ENCODE measurements at regions not wholly inside any gene's neighbourhood (a gene's known extent, or its start where the extent isn't known, plus 50 kb on each side); places are given as distances from the start of the nearest gene placed in this dataset.

- TF ChIP-seq EP300 (IDR thresholded peaks at IDR 0.05) (no peak), POLR2A (IDR thresholded peaks at IDR 0.05) (no peak), CTCF (IDR thresholded peaks at IDR 0.05) (no peak)
These were observed 502.2 kb upstream of the DAB1 start for GRCh38 chr1:57926025-57926552.
